GM19467 (cell line): ENCODE measurements at regions not wholly inside any gene's neighbourhood (a gene's known extent, or its start where the extent isn't known, plus 50 kb on each side); places are given as distances from the start of the nearest gene placed in this dataset.

ENCODE experiments used
- ATAC-seq: cut with Tn5 transposase; IDR thresholded peaks from one replicate; pipeline ENCODE4 v1.9.1; 2021; ENCODE audit warnings: mild to moderate bottlenecking, moderate library complexity; ENCODE audit not compliant: unreplicated experiment

- no peak for ATAC-seq
These were observed 300.5 kb downstream of the SPRY2 start for GRCh38 chr13:80040196-80040980.

GRCh38 chr13:80039000-80039399 is 301.9 kb downstream of the SPRY2 start:
- ATAC-seq = peak; percentile 74

- no peak for ATAC-seq
These were observed 302.6 kb downstream of the SPRY2 start for GRCh38 chr13:80038371-80038770.

GRCh38 chr13:80037505-80037888 is 303.4 kb downstream of the SPRY2 start:
- ATAC-seq = no peak

- ATAC-seq = no peak
These were observed 304.0 kb downstream of the SPRY2 start for GRCh38 chr13:80036845-80037504.

- no peak for ATAC-seq
These were observed 305.8 kb downstream of the SPRY2 start for GRCh38 chr13:80035096-80035495.

- no peak for ATAC-seq
These were observed 307.0 kb downstream of the SPRY2 start for GRCh38 chr13:80033951-80034350.

- no peak for ATAC-seq
These were observed 307.6 kb downstream of the SPRY2 start for GRCh38 chr13:80033286-80033685.

GRCh38 chr13:80030491-80030890 is 310.4 kb downstream of the SPRY2 start:
- no peak for ATAC-seq

- ATAC-seq = no peak
These were observed 311.8 kb downstream of the SPRY2 start for GRCh38 chr13:80029170-80029569.

- no peak for ATAC-seq
These were observed 318.8 kb downstream of the SPRY2 start for GRCh38 chr13:80022146-80022545.

- ATAC-seq = no peak
These were observed 328.7 kb downstream of the SPRY2 start for GRCh38 chr13:80012251-80012650.

- ATAC-seq = no peak
These were observed 329.3 kb downstream of the SPRY2 start for GRCh38 chr13:80011448-80012212.

- no peak for ATAC-seq
These were observed 330.1 kb downstream of the SPRY2 start for GRCh38 chr13:80010846-80011245.

GRCh38 chr13:80010286-80010831 is 330.6 kb downstream of the SPRY2 start:
- no peak for ATAC-seq

GRCh38 chr13:80009760-80010159 is 331.2 kb downstream of the SPRY2 start:
- ATAC-seq = no peak

- ATAC-seq = no peak
These were observed 334.0 kb downstream of the SPRY2 start for GRCh38 chr13:80006940-80007339.

- no peak for ATAC-seq
These were observed 339.4 kb downstream of the SPRY2 start for GRCh38 chr13:80001510-80001842.

- ATAC-seq = no peak
These were observed 340.0 kb downstream of the SPRY2 start for GRCh38 chr13:80000684-80001509.

GRCh38 chr13:79999601-80000000 is 341.3 kb downstream of the SPRY2 start:
- ATAC-seq = no peak
